ENCODE measurements at regions not wholly inside any gene's neighbourhood (a gene's known extent, or its start where the extent isn't known, plus 50 kb on each side); places are given as distances from the start of the nearest gene placed in this dataset.

GRCh38 chr18:10169064-10169562 is 255.3 kb downstream of the VAPA start:
- Histone ChIP-seq H3K9ac (ENCODE audit: control insufficient read depth, extremely low read depth, insufficient read depth, low read length) (no peak overlapping the region), H3K4me2 (ENCODE audit: control insufficient read depth, extremely low read depth, insufficient read depth, low read depth, low read length) (peak overlapping the region; percentile 25), H3K9me3 (ENCODE audit: control insufficient read depth, low read depth, low read length) (no peaks in the 10 kb centered on the region), H3K27me3 (ENCODE audit: control insufficient read depth, extremely low read depth, insufficient read depth, low read length) (no peaks in the 10 kb centered on the region), H3K4me3 (ENCODE audit: control insufficient read depth in 2 of 3, extremely low read depth in 1 of 3, insufficient read depth in 2 of 3, low read depth in 1 of 3, low read length in 3 of 3) (no peak overlapping the region), H2AFZ (ENCODE audit: control insufficient read depth, low read length) (no peak overlapping the region), H4K20me1 (ENCODE audit: control insufficient read depth, extremely low read depth, insufficient read depth, low read length) (no peaks in the 10 kb centered on the region), H3K36me3 (ENCODE audit: control insufficient read depth in 2 of 2, extremely low read depth in 1 of 2, insufficient read depth in 2 of 2, low read length in 2 of 2) (no peaks in the 10 kb centered on the region), H3K27ac (ENCODE audit: control insufficient read depth, insufficient read depth, low read length) (no peak overlapping the region), H3K4me1 (ENCODE audit: control insufficient read depth, extremely low read depth, insufficient read depth, low read length) (peaks cover 12% of the 10 kb centered on the region), H3K79me2 (ENCODE audit: control insufficient read depth, insufficient read depth, low read length) (no peaks in the 10 kb centered on the region), H3K9me1 (ENCODE audit: control insufficient read depth, extremely low read depth, insufficient read depth, low read length) (no peaks in the 10 kb centered on the region)
- dilution Hi-C loops (cut with MboI; ENCODE audit: extremely low pct_ligation_motif_present, low sequenced_read_pairs): no loop called here
- peak; percentile 44 for FAIRE-seq
- no peak for DNase-seq (ENCODE audit: low read depth, low spot score)
- TF ChIP-seq EZH2 (IDR thresholded peaks at IDR 0.05; ENCODE audit: low read length): no peak
- TF ChIP-seq CTCF (optimal IDR thresholded peaks at IDR 0.05 in 1 of 3, IDR thresholded peaks at IDR 0.05 in 1 of 3, conservative IDR thresholded peaks at IDR 0.05 in 1 of 3; ENCODE audit: extremely low read depth in 1 of 3, insufficient read depth in 2 of 3, low read length in 3 of 3): no peak

- Histone ChIP-seq H3K9ac (ENCODE audit: control insufficient read depth, extremely low read depth, insufficient read depth, low read length) (no peak overlapping the region), H4K20me1 (ENCODE audit: control insufficient read depth, extremely low read depth, insufficient read depth, low read length) (no peaks in the 10 kb centered on the region), H3K4me3 (ENCODE audit: control insufficient read depth in 2 of 3, extremely low read depth in 1 of 3, insufficient read depth in 2 of 3, low read depth in 1 of 3, low read length in 3 of 3) (no peak overlapping the region), H3K9me3 (ENCODE audit: control insufficient read depth, low read depth, low read length) (no peaks in the 10 kb centered on the region), H3K27me3 (ENCODE audit: control insufficient read depth, extremely low read depth, insufficient read depth, low read length) (no peaks in the 10 kb centered on the region), H3K4me2 (ENCODE audit: control insufficient read depth, extremely low read depth, insufficient read depth, low read depth, low read length) (no peak overlapping the region), H3K9me1 (ENCODE audit: control insufficient read depth, extremely low read depth, insufficient read depth, low read length) (no peaks in the 10 kb centered on the region), H2AFZ (ENCODE audit: control insufficient read depth, low read length) (no peak overlapping the region), H3K27ac (ENCODE audit: control insufficient read depth, insufficient read depth, low read length) (no peak overlapping the region), H3K36me3 (ENCODE audit: control insufficient read depth in 2 of 2, extremely low read depth in 1 of 2, insufficient read depth in 2 of 2, low read length in 2 of 2) (no peaks in the 10 kb centered on the region), H3K79me2 (ENCODE audit: control insufficient read depth, insufficient read depth, low read length) (no peaks in the 10 kb centered on the region), H3K4me1 (ENCODE audit: control insufficient read depth, extremely low read depth, insufficient read depth, low read length) (peaks cover 12% of the 10 kb centered on the region)
- FAIRE-seq (no peak), DNase-seq (ENCODE audit: low read depth, low spot score) (no peak)
- TF ChIP-seq CTCF (optimal IDR thresholded peaks at IDR 0.05 in 1 of 3, IDR thresholded peaks at IDR 0.05 in 1 of 3, conservative IDR thresholded peaks at IDR 0.05 in 1 of 3; ENCODE audit: extremely low read depth in 1 of 3, insufficient read depth in 2 of 3, low read length in 3 of 3): no peak
- no peak for TF ChIP-seq EZH2 (IDR thresholded peaks at IDR 0.05; ENCODE audit: low read length)
- dilution Hi-C loops (cut with MboI; ENCODE audit: extremely low pct_ligation_motif_present, low sequenced_read_pairs): no loop called here
Observed at GRCh38 chr18:10169814-10170213, 256.0 kb downstream of the VAPA start.

Measured in keratinocyte (primary cell).